GM21515 (cell line): ENCODE measurements at regions not wholly inside any gene's neighbourhood (a gene's known extent, or its start where the extent isn't known, plus 50 kb on each side); places are given as distances from the start of the nearest gene placed in this dataset.
"Not testable (repeated sequence)": the region's sequence is repeated elsewhere in the genome, so short reads cannot be mapped to it uniquely, and the experiment has no call there.

Source experiments
- ATAC-seq: cut with Tn5 transposase; IDR thresholded peaks from one replicate; pipeline ENCODE4 v1.9.1; 2021; ENCODE audit not compliant: unreplicated experiment

DNA sequence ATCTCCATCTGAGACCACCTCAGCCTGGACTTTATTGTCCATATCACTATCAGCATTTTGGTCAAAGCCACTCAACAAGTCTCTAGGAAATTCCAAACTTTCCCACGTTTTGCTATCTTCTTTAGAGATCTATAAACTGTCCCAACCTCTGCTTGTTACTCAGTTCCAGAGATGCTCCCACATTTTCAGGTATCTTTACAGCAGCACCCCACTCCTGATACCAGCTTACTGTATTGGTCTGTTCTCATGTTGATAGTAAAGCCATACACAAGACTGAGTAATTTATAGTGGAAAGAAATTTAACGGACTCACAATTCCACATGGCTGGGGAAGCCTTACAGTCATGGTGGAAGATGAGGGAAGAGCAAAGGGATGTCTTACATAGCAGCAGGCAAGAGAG, 465.4 kb upstream of the PBX1 start:
- ATAC-seq, result no peak

GRCh38 chr1:164101802-164102201, 457.2 kb upstream of the PBX1 start:
- no peak for ATAC-seq

DNA sequence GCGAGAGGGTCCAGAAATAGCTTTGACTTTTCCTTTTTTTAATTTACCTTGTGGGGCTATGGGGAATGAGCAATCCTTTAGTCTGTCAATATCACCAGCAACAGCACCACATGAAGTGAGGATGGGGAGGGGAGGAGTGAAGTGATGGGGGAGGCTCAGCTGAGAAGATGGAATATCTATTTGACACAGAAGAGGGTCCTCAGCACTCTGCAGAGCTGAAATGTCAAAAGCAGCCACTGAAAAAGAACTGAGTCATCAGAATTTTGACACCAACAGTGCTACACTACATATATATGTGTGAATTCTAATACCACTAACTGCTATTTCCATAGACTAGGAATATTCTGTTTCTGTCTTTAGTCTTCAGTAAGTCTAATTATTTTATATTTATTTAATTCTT, 427.0 kb upstream of the PBX1 start:
- no peak for ATAC-seq

- ATAC-seq, result peak; percentile 48
These were observed 421.6 kb upstream of the PBX1 start for GRCh38 chr1:164137273-164137925.

DNA sequence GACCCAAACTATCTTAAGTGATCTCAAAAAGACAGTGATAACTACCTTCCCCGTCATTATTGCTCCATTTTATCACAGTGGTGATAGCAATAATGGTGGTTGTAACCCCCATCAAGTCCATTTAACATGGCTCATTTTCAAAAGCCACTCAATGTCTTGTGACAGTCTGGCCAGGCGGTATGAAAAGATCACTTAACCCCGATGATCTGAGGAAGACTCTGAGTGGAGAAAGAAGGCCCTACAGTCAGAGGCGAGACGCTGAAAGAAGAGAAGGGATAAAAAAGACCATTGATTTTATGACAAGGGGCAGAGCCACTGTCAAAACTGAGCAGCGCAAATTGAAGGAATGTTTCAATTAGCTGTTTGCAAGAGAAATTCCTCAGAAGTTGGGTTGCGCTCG, 417.2 kb upstream of the PBX1 start:
- no peak for ATAC-seq

- no peak for ATAC-seq
These were observed 404.4 kb upstream of the PBX1 start for GRCh38 chr1:164154622-164155021.

DNA sequence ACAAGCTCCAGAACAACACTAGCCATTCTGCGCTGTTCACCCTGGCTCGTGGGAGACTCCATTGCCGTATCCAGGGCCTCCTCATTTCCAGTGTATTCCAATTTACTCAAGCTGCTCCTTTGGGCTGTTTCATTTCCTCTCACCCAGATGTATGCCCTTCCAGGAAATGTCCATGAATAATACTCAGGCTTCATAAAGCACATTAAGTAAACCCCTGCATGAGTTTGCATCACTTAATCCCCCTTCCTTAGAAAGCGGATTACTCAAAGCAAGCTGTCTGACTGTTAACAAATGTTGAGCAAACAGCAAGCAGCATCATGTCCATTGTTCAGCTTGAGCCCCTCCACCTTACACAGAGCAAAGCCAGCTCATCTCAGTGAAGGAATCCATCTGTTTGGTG, 403.6 kb upstream of the PBX1 start:
- ATAC-seq, result no peak

- no peak for ATAC-seq
These were observed 395.6 kb upstream of the PBX1 start for GRCh38 chr1:164163289-164163849.

- ATAC-seq, result no peak
These were observed 393.5 kb upstream of the PBX1 start for GRCh38 chr1:164165466-164165865.

GRCh38 chr1:164166454-164166853, 392.5 kb upstream of the PBX1 start:
- not testable (repeated sequence) for ATAC-seq

GRCh38 chr1:164177118-164177517, 381.9 kb upstream of the PBX1 start:
- no peak for ATAC-seq

- no peak for ATAC-seq
These were observed 378.2 kb upstream of the PBX1 start for GRCh38 chr1:164180824-164181223.

GRCh38 chr1:164183854-164184635, 374.9 kb upstream of the PBX1 start:
- no peak for ATAC-seq

DNA sequence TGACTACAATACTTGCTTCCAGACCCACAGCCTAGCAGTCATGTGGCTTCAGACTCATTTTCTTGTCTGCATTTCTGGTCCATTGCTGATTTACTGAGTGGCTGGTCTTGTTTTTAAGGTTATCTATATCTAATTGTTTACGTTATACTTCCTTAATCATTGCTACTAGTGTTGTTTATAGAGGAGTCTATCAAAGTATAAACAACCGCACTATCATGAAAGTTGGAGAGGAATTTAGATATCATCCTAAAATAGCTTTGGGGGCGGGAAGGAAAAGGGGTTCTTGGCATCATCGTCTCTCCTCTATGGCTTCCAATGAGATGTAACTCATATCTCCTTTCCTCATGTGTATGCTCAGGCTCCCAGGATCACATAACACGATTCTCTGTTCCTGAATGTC, 372.1 kb upstream of the PBX1 start:
- ATAC-seq, result no peak

GRCh38 chr1:164188497-164188896, 370.5 kb upstream of the PBX1 start:
- ATAC-seq, result no peak

DNA sequence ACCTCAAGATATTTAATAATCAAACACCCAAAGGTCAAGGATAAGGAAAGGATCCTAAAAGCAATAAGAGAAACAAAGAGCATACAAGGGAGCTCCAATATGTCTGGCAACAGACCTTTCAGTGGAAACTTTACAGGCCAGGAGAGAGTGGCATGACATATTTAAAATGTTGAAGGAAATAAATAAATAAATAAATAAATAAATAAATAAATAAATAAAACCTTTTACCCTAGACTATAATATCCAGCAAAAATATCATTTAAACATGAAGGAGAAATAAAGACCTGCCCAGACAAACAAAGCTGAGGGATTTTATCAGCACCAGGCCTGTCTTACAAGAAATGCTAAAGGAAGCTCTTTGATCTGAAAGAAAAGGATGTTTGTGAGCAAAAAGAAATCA, 367.8 kb upstream of the PBX1 start:
- ATAC-seq, result no peak

DNA sequence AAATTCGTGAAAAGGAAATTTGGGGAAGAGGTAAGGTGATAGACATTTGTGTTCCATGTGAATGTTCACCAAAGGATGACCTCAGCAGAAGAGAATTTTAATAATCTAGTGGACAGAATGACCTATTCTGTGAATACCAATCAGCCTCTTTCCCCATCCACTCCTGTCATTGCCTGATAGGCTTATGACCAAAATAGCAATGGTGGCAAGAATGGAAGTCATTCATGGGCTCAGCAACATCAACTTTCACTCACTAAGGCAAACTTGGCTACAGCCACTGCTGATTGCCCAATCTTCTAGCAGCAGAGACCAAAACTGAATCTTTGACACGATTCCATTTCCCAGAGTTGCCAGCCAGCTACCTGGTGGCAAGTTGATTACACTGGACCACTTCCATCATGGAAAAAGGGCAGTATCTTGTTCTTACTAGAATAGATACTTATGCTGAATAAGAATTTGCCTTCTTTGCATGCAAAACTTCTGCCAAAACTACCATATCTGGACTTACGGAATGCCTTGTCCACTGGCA, 348.7 kb upstream of the PBX1 start:
- no peak for ATAC-seq

GRCh38 chr1:164223378-164223777, 335.6 kb upstream of the PBX1 start:
- no peak for ATAC-seq

DNA sequence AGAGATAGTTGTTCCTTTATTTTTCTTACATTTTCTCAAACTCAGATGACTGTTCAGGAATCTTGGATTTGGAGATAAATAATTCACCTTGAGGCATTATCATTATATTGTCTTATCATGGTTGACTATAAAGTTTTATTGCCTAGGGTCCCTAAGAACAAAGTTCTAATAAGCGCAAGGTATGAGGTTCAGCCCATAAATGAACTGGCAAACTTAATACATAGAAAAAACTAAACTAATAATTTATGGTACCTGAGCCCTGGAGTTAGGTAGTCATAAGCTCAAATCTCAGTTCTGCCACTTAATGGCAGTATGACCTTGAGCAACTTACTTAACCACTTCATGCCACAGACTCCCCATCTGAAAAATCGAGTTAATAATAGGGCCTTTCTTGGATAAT, 334.0 kb upstream of the PBX1 start:
- no peak for ATAC-seq

GRCh38 chr1:164226977-164227376, 332.0 kb upstream of the PBX1 start:
- ATAC-seq, result no peak

DNA sequence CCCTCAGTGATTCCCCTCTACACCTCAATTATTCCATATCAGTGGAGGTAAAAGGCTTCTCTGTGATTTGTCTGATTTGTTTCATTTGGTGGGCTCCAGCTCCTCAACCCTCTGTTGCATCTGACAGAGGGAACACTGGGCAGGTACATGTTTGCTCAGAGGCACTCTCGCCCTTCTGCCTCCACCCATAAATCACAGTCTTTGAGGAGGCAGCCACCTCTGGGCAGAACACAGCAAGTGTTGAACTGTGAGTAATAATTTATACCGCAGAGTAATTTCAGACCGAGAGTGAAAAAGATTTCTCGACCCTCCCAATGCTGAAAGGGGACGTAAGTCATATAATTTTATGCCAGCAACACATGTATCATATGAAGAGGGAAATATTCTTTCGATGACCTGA, 330.1 kb upstream of the PBX1 start:
- no peak for ATAC-seq

DNA sequence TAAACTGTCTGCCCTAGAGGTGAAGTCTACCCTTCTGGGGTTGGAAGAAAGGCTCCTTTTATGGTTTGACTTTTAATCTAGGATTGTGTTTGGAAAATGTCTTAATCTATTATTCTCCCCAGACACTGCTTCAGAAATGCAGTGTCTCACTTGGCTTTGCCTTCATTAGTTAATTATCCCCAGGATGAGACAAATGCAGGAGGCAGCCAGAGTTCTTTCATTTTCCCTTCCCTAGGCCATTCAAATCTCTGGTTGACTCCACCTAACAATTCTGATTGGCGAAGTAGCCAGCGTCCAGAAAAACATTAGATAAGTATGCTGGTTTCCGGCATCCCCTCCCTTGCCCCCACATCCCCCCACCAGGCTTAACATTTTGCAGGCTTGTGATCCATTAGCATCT, 325.8 kb upstream of the PBX1 start:
- ATAC-seq, result no peak
